HepG2 (cell line): ENCODE measurements at regions not wholly inside any gene's neighbourhood (a gene's known extent, or its start where the extent isn't known, plus 50 kb on each side); places are given as distances from the start of the nearest gene placed in this dataset.

Experiments
- ATAC-seq: fragments of 200-7000 bp; cut with Tn5 transposase; 3 replicates; pipeline ENCODE4 v1.9.1; 2020; ENCODE audit warnings: mild to moderate bottlenecking, moderate library complexity
- BruUV-seq: library from RNA; stranded (reverse); fragments of 400-500 nt; replicated peaks from 2 replicates; lab custom pipeline; 2021; lab: Mats Ljungman, UMichigan
- CTCF ChIA-PET: fragments of 300-600 bp; formaldehyde crosslinking; extraction: SDS; loops from one replicate; lab custom pipeline; 2021; ENCODE audit warnings: low total read pairs, inconsistent platforms, low intra/inter-chr PET ratio; lab: Yijun Ruan, JAX
- POLR2A ChIA-PET: fragments of 350-600 bp; sonication (Branson Sonifier 250); formaldehyde crosslinking; loops from one replicate; lab custom pipeline; 2020; ENCODE audit warnings: antibody characterized with exemption, inconsistent platforms; lab: Yijun Ruan, JAX
- DNase-seq: peaks from one replicate; pipeline ENCODE4 v3.0.0-alpha.2; 2015; ENCODE audit warnings: low spot score
- FAIRE-seq: peaks from 3 replicates; lab custom pipeline; 2011; peaks lifted over from hg19 to GRCh38; lab: Jason Lieb, UNC
- H2AFZ ChIP-seq: one replicate; pipeline ENCODE4 v1.6.1; 2011; ENCODE audit warnings: low read length, inconsistent platforms
- H3K27ac ChIP-seq: fragments of 300-600 bp; 3 replicates; pipeline ENCODE4 v1.8.0; 2011; ENCODE audit warnings: mixed run types, mild to moderate bottlenecking, mixed read lengths, low read length, inconsistent platforms; ENCODE audit not compliant: insufficient read depth; ENCODE audit errors: extremely low read length
- H3K27me3 ChIP-seq, 2 experiments: fragments of 200-600 bp in 1 of 2; 2 replicates in 1 of 2; 3 replicates in 1 of 2; pipeline versions ENCODE4 v1.6.0 to v1.8.0; 2011; ENCODE audit warnings: low read length in 2 of 2, mild to moderate bottlenecking in 2 of 2, moderate library complexity in 2 of 2, inconsistent platforms in 1 of 2; ENCODE audit not compliant: insufficient read depth in 2 of 2, control insufficient read depth in 1 of 2
- H3K36me3 ChIP-seq, 2 experiments: fragments of 200-600 bp in 1 of 2; replicated peaks in 1 of 2; 2 replicates in 1 of 2; 3 replicates in 1 of 2; pipeline versions ENCODE4 v1.5.1 to v1.8.0; 2011; ENCODE audit warnings: low read length in 2 of 2, inconsistent platforms in 1 of 2; ENCODE audit not compliant: insufficient read depth in 2 of 2, control insufficient read depth in 1 of 2
- H3K4me1 ChIP-seq: 2 replicates; pipeline ENCODE4 v1.5.1; 2012; ENCODE audit warnings: low read length, inconsistent platforms; ENCODE audit not compliant: insufficient read depth
- H3K4me2 ChIP-seq: 2 replicates; pipeline ENCODE4 v1.6.0; 2011; ENCODE audit warnings: low read depth, low read length, inconsistent platforms
- H3K4me3 ChIP-seq, 3 experiments: fragments of 200-600 bp in 1 of 3; sonication (generic), shearing (Covaris generic) in 1 of 3; replicated peaks in 1 of 3; 2 replicates each; pipeline ENCODE4 v1.5.1; 2011 to 2016; ENCODE audit warnings: low read length in 3 of 3, inconsistent platforms in 2 of 3, low read depth in 2 of 3, mild to moderate bottlenecking in 2 of 3, control low read depth in 1 of 3, mixed read lengths in 1 of 3; ENCODE audit not compliant: insufficient read depth in 1 of 3
- H3K79me2 ChIP-seq: one replicate; pipeline ENCODE4 v1.6.1; 2011; ENCODE audit warnings: low read length, inconsistent platforms; ENCODE audit not compliant: insufficient read depth
- H3K9ac ChIP-seq: 2 replicates; pipeline ENCODE4 v1.6.0; 2011; ENCODE audit warnings: mild to moderate bottlenecking, low read depth, low read length, inconsistent platforms; ENCODE audit not compliant: insufficient read depth
- H3K9me3 ChIP-seq: 2 replicates; pipeline ENCODE4 v1.5.1; 2012; ENCODE audit warnings: mild to moderate bottlenecking, low read length
- H4K20me1 ChIP-seq: 2 replicates; pipeline ENCODE4 v1.6.0; 2011; ENCODE audit warnings: inconsistent platforms, mild to moderate bottlenecking, low read length, moderate library complexity; ENCODE audit not compliant: insufficient read depth
- GATAD2A ChIP-seq: IDR thresholded peaks from 2 replicates; pipeline ENCODE4 v1.6.1; 2016
- KDM6A ChIP-seq: IDR thresholded peaks from 2 replicates; pipeline ENCODE4 v1.6.1; 2016; ENCODE audit warnings: low read depth
- MEIS2 ChIP-seq: sonication (generic); formaldehyde crosslinking; IDR thresholded peaks from 2 replicates; pipeline ENCODE4 v1.9.0; 2021; ENCODE audit warnings: mild to moderate bottlenecking, missing genetic modification reagents
- PHF5A ChIP-seq: IDR thresholded peaks from one replicate; pipeline ENCODE4 v1.6.1; 2018; ENCODE audit warnings: low read depth, missing genetic modification reagents; ENCODE audit not compliant: unreplicated experiment
- POLR2AphosphoS5 ChIP-seq: IDR thresholded peaks from 2 replicates; pipeline ENCODE4 v1.6.1; 2012; ENCODE audit warnings: low read depth, low read length
- POLR2G ChIP-seq: fragments of 200-400 bp; formaldehyde crosslinking; IDR thresholded peaks from 2 replicates; pipeline ENCODE4 v1.6.1; 2018; ENCODE audit warnings: mild to moderate bottlenecking, low read depth, low read length, moderate library complexity
- PRPF4 ChIP-seq: fragments of 200-400 bp; formaldehyde crosslinking; IDR thresholded peaks from 2 replicates; pipeline ENCODE4 v1.6.1; 2016; ENCODE audit warnings: low read length, low read depth; ENCODE audit not compliant: poor library complexity, severe bottlenecking
- RAD51 ChIP-seq: fragments of 450-650 bp; IDR thresholded peaks from 2 replicates; pipeline ENCODE4 v1.6.1; 2016; ENCODE audit warnings: borderline replicate concordance
- RARG ChIP-seq: sonication (generic); formaldehyde crosslinking; IDR thresholded peaks from 2 replicates; pipeline ENCODE4 v1.4.0; 2020; ENCODE audit warnings: low read depth, mild to moderate bottlenecking, missing genetic modification reagents
- U2AF1 ChIP-seq: fragments of 200-400 bp; formaldehyde crosslinking; optimal IDR thresholded peaks from 2 replicates; pipeline ENCODE3; 2017; ENCODE audit warnings: mild to moderate bottlenecking, low read depth, low read length
- XBP1 ChIP-seq: sonication (generic); formaldehyde crosslinking; IDR thresholded peaks from 2 replicates; pipeline ENCODE4 v1.5.0; 2020; ENCODE audit warnings: missing genetic modification reagents
- ZBTB7B ChIP-seq: sonication (generic); formaldehyde crosslinking; IDR thresholded peaks from 2 replicates; pipeline ENCODE4 v1.4.0; 2020; ENCODE audit warnings: missing genetic modification reagents
- ZKSCAN5 ChIP-seq: sonication (generic); formaldehyde crosslinking; IDR thresholded peaks from 2 replicates; pipeline ENCODE4 v1.5.1; 2020; ENCODE audit warnings: mild to moderate bottlenecking, missing genetic modification reagents
- ZNF550 ChIP-seq: sonication (generic); formaldehyde crosslinking; IDR thresholded peaks from 2 replicates; pipeline ENCODE4 v1.4.0; 2020; ENCODE audit warnings: mild to moderate bottlenecking, missing genetic modification reagents, borderline replicate concordance
- ZNF781 ChIP-seq: sonication (generic); formaldehyde crosslinking; IDR thresholded peaks from 2 replicates; pipeline ENCODE4 v1.5.1; 2020; ENCODE audit warnings: borderline replicate concordance, mild to moderate bottlenecking, missing genetic modification reagents; ENCODE audit errors: not compliant biosample characterization
- ZNF878 ChIP-seq: sonication (generic); formaldehyde crosslinking; IDR thresholded peaks from 2 replicates; pipeline ENCODE4 v1.8.1; 2023; ENCODE audit warnings: mild to moderate bottlenecking, missing genetic modification reagents, moderate library complexity
- ZNF883 ChIP-seq: sonication (generic); formaldehyde crosslinking; IDR thresholded peaks from 2 replicates; pipeline ENCODE4 v1.5.1; 2020; ENCODE audit warnings: mild to moderate bottlenecking, missing genetic modification reagents; ENCODE audit errors: not compliant biosample characterization
- ZSCAN20 ChIP-seq: sonication (generic); formaldehyde crosslinking; IDR thresholded peaks from 2 replicates; pipeline ENCODE4 v1.4.0; 2020; ENCODE audit warnings: missing genetic modification reagents, mild to moderate bottlenecking, borderline replicate concordance
- WGBS: methylation state at CpG from one replicate; pipeline ENCODE4 v1.1.6; 2017; ENCODE audit warnings: low lambda C conversion rate; 5-methylcytosine and 5-hydroxymethylcytosine counted together
- in situ Hi-C: cut with HindIII; loops from 2 replicates; pipeline ENCODE4 v1.10.0; 2017; ENCODE audit warnings: low pct_unique_long_range_greater_than_20kb; ENCODE audit not compliant: extremely low pct_ligation_motif_present
- intact Hi-C: fragments of 100-400 bp; cut with micrococcal nuclease; formaldehyde crosslinking; loops from one replicate; pipeline ENCODE4 v1.10.0; 2022; ENCODE audit not compliant: unreplicated experiment
- TF ChIP-seq, protein P1 (sequence below): sonication (generic); formaldehyde crosslinking; IDR thresholded peaks from 2 replicates; pipeline ENCODE4 v1.5.0; 2020; ENCODE audit warnings: missing genetic modification reagents, mild to moderate bottlenecking, borderline replicate concordance
- TF ChIP-seq, protein P2 (sequence below): sonication (generic); formaldehyde crosslinking; IDR thresholded peaks from 2 replicates; pipeline ENCODE4 v1.5.0; 2020; ENCODE audit warnings: missing genetic modification reagents

GRCh38 chr11:91115116-91115515 is 892.3 kb upstream of the CHORDC1 start:
- H2AFZ ChIP-seq, result no peak overlapping the region
- H3K9me3 ChIP-seq, result no peaks in the 10 kb centered on the region
- no peaks in the 10 kb centered on the region for H3K27me3 ChIP-seq
- ChIA-PET CTCF (no interaction called here), POLR2A (no interaction called here)
- H3K4me3 ChIP-seq, result no peak overlapping the region
- H3K36me3 ChIP-seq, result no peaks in the 10 kb centered on the region
- H3K4me2 ChIP-seq, result no peak overlapping the region
- no peaks in the 10 kb centered on the region for H4K20me1 ChIP-seq
- intact Hi-C loops, result no loop called here
- ATAC-seq, result no peak
- FAIRE-seq, result no peak
- DNase-seq, result no peak
- no peaks in the 10 kb centered on the region for H3K79me2 ChIP-seq
- H3K27ac ChIP-seq, result no peak overlapping the region
- H3K4me1 ChIP-seq, result no peaks in the 10 kb centered on the region
- in situ Hi-C loops, result no loop called here
- no peak overlapping the region for H3K9ac ChIP-seq
- WGBS, result 0% methylated on average over 1 of the region's 1 CpG
- no TSS peak for BruUV-seq
- no peak for TF ChIP-seq KDM6A (CRISPR knock-in tag)
- no peak for TF ChIP-seq ZNF781
- TF ChIP-seq ZBTB7B, result no peak
- no peak for TF ChIP-seq ZNF550
- TF ChIP-seq PRPF4, result no peak
- TF ChIP-seq, protein P1, sequence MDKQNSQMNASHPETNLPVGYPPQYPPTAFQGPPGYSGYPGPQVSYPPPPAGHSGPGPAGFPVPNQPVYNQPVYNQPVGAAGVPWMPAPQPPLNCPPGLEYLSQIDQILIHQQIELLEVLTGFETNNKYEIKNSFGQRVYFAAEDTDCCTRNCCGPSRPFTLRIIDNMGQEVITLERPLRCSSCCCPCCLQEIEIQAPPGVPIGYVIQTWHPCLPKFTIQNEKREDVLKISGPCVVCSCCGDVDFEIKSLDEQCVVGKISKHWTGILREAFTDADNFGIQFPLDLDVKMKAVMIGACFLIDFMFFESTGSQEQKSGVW (CRISPR knock-in tag), result no peak
- no peak for TF ChIP-seq ZKSCAN5
- TF ChIP-seq RAD51, result no peak
- TF ChIP-seq GATAD2A (CRISPR knock-in tag), result no peak
- no peak for TF ChIP-seq U2AF1
- TF ChIP-seq ZNF878, result no peak
- no peak for TF ChIP-seq MEIS2
- no peak for TF ChIP-seq ZNF883
- TF ChIP-seq ZSCAN20 (CRISPR knock-in tag), result no peak
- TF ChIP-seq, protein P2, sequence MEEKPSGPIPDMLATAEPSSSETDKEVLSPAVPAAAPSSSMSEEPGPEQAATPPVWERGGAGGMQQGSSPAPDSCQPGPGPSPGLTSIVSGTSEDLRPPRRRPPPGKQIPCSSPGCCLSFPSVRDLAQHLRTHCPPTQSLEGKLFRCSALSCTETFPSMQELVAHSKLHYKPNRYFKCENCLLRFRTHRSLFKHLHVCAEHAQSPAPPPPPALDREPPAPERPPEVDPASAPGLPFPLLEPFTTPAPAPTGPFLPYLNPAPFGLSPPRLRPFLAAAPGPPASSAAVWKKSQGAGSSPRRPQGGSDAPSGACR (CRISPR knock-in tag), result no peak
- TF ChIP-seq RARG (CRISPR knock-in tag), result no peak
- no peak for TF ChIP-seq PHF5A (CRISPR knock-in tag)
- TF ChIP-seq XBP1 (CRISPR knock-in tag), result no peak
- TF ChIP-seq POLR2AphosphoS5, result no peak
- no peak for TF ChIP-seq POLR2G
